SK-N-SH (cell line): ENCODE measurements at regions not wholly inside any gene's neighbourhood (a gene's known extent, or its start where the extent isn't known, plus 50 kb on each side); places are given as distances from the start of the nearest gene placed in this dataset.

Source experiments
- GABPA ChIP-seq: IDR thresholded peaks from 2 replicates; pipeline ENCODE4 v1.4.0; 2012; ENCODE audit warnings: low read depth, mild to moderate bottlenecking
- JUND ChIP-seq: IDR thresholded peaks from 2 replicates; pipeline ENCODE4 v1.4.0; 2012
- POLR2AphosphoS5 ChIP-seq: IDR thresholded peaks from 2 replicates; pipeline ENCODE4 v1.6.1; 2012; ENCODE audit warnings: low read depth, low read length
- RAD21 ChIP-seq: IDR thresholded peaks from 2 replicates; pipeline ENCODE4 v1.6.1; 2012; ENCODE audit warnings: mild to moderate bottlenecking, low read length
- RCOR1 ChIP-seq: fragments of 150-350 bp; IDR thresholded peaks from 2 replicates; pipeline ENCODE4 v1.6.1; 2017; ENCODE audit warnings: antibody characterized with exemption, low read length
- RFX5 ChIP-seq: IDR thresholded peaks from 2 replicates; pipeline ENCODE4 v1.6.1; 2012; ENCODE audit warnings: mild to moderate bottlenecking, improper control_type of control experiment, low read length
- SIN3A ChIP-seq: IDR thresholded peaks from 2 replicates; pipeline ENCODE4 v1.6.1; 2012; ENCODE audit warnings: low read depth, mild to moderate bottlenecking, low read length, moderate library complexity, borderline replicate concordance
- TAF1 ChIP-seq: IDR thresholded peaks from 2 replicates; pipeline ENCODE4 v1.6.1; 2012; ENCODE audit warnings: low read depth, mild to moderate bottlenecking, low read length, moderate library complexity, borderline replicate concordance
- TCF12 ChIP-seq: IDR thresholded peaks from 2 replicates; pipeline ENCODE4 v1.4.0; 2012
- TF ChIP-seq, protein P1 (sequence below): fragments of 200-600 bp; sonication (generic); IDR thresholded peaks from 2 replicates; pipeline ENCODE4 v1.6.1; 2017; ENCODE audit warnings: antibody characterized with exemption, mild to moderate bottlenecking, moderate library complexity
- TF ChIP-seq, protein P2 (sequence below): IDR thresholded peaks from 2 replicates; pipeline ENCODE4 v1.4.0; 2012; ENCODE audit warnings: low read depth
- TF ChIP-seq, protein P3 (sequence below): fragments of 150-350 bp; IDR thresholded peaks from 2 replicates; pipeline ENCODE4 v1.6.1; 2017; ENCODE audit warnings: antibody characterized with exemption, low read length, low read depth, borderline replicate concordance
- TF ChIP-seq, protein P4 (sequence below): IDR thresholded peaks from 2 replicates; pipeline ENCODE4 v1.6.1; 2012; ENCODE audit warnings: mild to moderate bottlenecking, low read depth, low read length, moderate library complexity

DNA sequence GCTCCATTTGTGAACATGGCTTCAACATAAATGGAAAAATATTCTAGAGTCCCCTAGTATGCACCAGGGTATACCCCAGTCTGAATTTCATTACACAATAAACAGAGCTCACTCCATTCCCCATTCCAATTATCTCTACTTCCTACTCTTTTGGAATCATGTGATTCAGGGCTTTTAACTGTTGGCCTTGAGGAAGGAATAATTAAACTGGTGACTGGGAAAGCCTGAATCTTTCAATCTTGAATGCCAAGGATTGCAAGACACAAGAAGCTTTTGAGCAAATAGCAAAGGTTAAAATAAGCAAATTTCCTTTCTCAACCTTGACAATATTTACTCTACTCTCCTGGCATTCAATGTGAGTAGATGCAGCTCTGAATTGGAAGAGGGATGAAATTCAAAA lies 77.5 kb upstream of the INPP4B start:
- TF ChIP-seq, protein P1, sequence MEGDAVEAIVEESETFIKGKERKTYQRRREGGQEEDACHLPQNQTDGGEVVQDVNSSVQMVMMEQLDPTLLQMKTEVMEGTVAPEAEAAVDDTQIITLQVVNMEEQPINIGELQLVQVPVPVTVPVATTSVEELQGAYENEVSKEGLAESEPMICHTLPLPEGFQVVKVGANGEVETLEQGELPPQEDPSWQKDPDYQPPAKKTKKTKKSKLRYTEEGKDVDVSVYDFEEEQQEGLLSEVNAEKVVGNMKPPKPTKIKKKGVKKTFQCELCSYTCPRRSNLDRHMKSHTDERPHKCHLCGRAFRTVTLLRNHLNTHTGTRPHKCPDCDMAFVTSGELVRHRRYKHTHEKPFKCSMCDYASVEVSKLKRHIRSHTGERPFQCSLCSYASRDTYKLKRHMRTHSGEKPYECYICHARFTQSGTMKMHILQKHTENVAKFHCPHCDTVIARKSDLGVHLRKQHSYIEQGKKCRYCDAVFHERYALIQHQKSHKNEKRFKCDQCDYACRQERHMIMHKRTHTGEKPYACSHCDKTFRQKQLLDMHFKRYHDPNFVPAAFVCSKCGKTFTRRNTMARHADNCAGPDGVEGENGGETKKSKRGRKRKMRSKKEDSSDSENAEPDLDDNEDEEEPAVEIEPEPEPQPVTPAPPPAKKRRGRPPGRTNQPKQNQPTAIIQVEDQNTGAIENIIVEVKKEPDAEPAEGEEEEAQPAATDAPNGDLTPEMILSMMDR: no peak
- TF ChIP-seq RAD21 (no peak), POLR2AphosphoS5 (no peak), TCF12 (no peak), SIN3A (no peak), RCOR1 (no peak), GABPA (no peak), RFX5 (no peak), TAF1 (no peak), JUND (no peak)
- TF ChIP-seq, protein P2, sequence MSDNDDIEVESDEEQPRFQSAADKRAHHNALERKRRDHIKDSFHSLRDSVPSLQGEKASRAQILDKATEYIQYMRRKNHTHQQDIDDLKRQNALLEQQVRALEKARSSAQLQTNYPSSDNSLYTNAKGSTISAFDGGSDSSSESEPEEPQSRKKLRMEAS: no peak
- TF ChIP-seq, protein P3, sequence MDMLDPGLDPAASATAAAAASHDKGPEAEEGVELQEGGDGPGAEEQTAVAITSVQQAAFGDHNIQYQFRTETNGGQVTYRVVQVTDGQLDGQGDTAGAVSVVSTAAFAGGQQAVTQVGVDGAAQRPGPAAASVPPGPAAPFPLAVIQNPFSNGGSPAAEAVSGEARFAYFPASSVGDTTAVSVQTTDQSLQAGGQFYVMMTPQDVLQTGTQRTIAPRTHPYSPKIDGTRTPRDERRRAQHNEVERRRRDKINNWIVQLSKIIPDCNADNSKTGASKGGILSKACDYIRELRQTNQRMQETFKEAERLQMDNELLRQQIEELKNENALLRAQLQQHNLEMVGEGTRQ: no peak
- TF ChIP-seq, protein P4, sequence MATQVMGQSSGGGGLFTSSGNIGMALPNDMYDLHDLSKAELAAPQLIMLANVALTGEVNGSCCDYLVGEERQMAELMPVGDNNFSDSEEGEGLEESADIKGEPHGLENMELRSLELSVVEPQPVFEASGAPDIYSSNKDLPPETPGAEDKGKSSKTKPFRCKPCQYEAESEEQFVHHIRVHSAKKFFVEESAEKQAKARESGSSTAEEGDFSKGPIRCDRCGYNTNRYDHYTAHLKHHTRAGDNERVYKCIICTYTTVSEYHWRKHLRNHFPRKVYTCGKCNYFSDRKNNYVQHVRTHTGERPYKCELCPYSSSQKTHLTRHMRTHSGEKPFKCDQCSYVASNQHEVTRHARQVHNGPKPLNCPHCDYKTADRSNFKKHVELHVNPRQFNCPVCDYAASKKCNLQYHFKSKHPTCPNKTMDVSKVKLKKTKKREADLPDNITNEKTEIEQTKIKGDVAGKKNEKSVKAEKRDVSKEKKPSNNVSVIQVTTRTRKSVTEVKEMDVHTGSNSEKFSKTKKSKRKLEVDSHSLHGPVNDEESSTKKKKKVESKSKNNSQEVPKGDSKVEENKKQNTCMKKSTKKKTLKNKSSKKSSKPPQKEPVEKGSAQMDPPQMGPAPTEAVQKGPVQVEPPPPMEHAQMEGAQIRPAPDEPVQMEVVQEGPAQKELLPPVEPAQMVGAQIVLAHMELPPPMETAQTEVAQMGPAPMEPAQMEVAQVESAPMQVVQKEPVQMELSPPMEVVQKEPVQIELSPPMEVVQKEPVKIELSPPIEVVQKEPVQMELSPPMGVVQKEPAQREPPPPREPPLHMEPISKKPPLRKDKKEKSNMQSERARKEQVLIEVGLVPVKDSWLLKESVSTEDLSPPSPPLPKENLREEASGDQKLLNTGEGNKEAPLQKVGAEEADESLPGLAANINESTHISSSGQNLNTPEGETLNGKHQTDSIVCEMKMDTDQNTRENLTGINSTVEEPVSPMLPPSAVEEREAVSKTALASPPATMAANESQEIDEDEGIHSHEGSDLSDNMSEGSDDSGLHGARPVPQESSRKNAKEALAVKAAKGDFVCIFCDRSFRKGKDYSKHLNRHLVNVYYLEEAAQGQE: no peak
